Spleen (tissue), 11 donors: ENCODE measurements at regions not wholly inside any gene's neighbourhood (a gene's known extent, or its start where the extent isn't known, plus 50 kb on each side); places are given as distances from the start of the nearest gene placed in this dataset.

Experiments
- DNase-seq: peaks from one replicate; pipeline ENCODE4 v3.0.0-alpha.2; 2020
- H3K27ac ChIP-seq, 8 donors: fragments of 200-600 bp; sonication (generic) in 7 of 8; 1 replicate in 4 of 8; 2 replicates in 4 of 8; pipeline versions ENCODE4 v1.5.0 to v1.8.0; 2016 to 2021; ENCODE audit warnings: inconsistent platforms in 4 of 8, mild to moderate bottlenecking in 4 of 8, moderate library complexity in 1 of 8
- H3K27me3 ChIP-seq, 7 donors: fragments of 200-600 bp; sonication (generic) in 6 of 7; replicated peaks in 1 of 7; 1 replicate in 4 of 7; 2 replicates in 3 of 7; pipeline versions ENCODE4 v1.5.0 to v1.8.0; 2016 to 2021; ENCODE audit warnings: inconsistent platforms in 3 of 7, mild to moderate bottlenecking in 1 of 7
- H3K36me3 ChIP-seq, 6 donors: fragments of 200-600 bp; sonication (generic) in 5 of 6; 1 replicate in 4 of 6; 2 replicates in 2 of 6; pipeline versions ENCODE4 v1.5.0 to v1.8.0; 2016 to 2021; ENCODE audit warnings: inconsistent platforms in 2 of 6
- H3K4me1 ChIP-seq, 6 donors: fragments of 200-600 bp; sonication (generic) in 5 of 6; 1 replicate in 3 of 6; 2 replicates in 3 of 6; pipeline versions ENCODE4 v1.5.0 to v1.8.0; 2016 to 2021; ENCODE audit warnings: inconsistent platforms in 3 of 6
- H3K4me3 ChIP-seq, 8 donors: fragments of 200-600 bp; sonication (generic) in 7 of 8; 1 replicate in 4 of 8; 2 replicates in 4 of 8; pipeline versions ENCODE4 v1.5.0 to v1.8.0; 2016 to 2021; ENCODE audit warnings: inconsistent platforms in 4 of 8, mild to moderate bottlenecking in 4 of 8, moderate library complexity in 2 of 8
- H3K9me3 ChIP-seq, 8 donors: fragments of 200-600 bp; sonication (generic) in 7 of 8; 1 replicate in 4 of 8; 2 replicates in 4 of 8; pipeline versions ENCODE4 v1.5.0 to v1.8.0; 2016 to 2021; ENCODE audit warnings: inconsistent platforms in 4 of 8
- POLR2A ChIP-seq, 3 donors: fragments of 450-650 bp; IDR thresholded peaks; one replicate each; pipeline ENCODE4 v1.5.1; 2017; ENCODE audit warnings: antibody characterized with exemption in 3 of 3, mild to moderate bottlenecking in 1 of 3
- POLR2AphosphoS5 ChIP-seq, 3 donors: sonication (generic); formaldehyde crosslinking; IDR thresholded peaks; one replicate each; pipeline ENCODE4 v1.5.1; 2017; ENCODE audit warnings: antibody characterized with exemption in 3 of 3
- WGBS, 5 donors: extraction: QIAGEN DNeasy Blood & Tissue Kit in 3 of 5; methylation state at CpG; one replicate each; pipeline versions ENCODE4 v1.1.5 to v1.1.7; 2013 to 2018; 5-methylcytosine and 5-hydroxymethylcytosine counted together
- intact Hi-C: fragments of 100-400 bp; cut with DNase I; formaldehyde crosslinking; loops from one replicate; pipeline ENCODE4 v1.15.0; 2023; ENCODE audit warnings: low total_unique reads
- TF ChIP-seq, protein P1 (sequence below), 11 experiments: fragments of 200-600 bp in 7 of 11; fragments of 450-650 bp in 4 of 11; sonication (generic) in 4 of 11; IDR thresholded peaks in 8 of 11; conservative IDR thresholded peaks in 3 of 11; 1 replicate in 7 of 11; 2 replicates in 4 of 11; pipeline versions ENCODE4 v1.4.0 to v1.8.0; 2016 to 2021; ENCODE audit warnings: antibody characterized with exemption in 11 of 11, inconsistent platforms in 4 of 11, mild to moderate bottlenecking in 1 of 11
- donor health status: healthy with polysubstance abuse.
- donor health status: DM: no; HTN: no; CAD: no; lungs with moderate emphysema.
- donor health status: DM: no; HTN: no; CAD: no.
- donor health status: Bipolar disorder and iron deficiency.
- donor health status: healthy.
- donor health status: DM: no; HTN: no; CAD: no.
- donor health status: DM: yes; HTN: yes; CAD: no.

DNA sequence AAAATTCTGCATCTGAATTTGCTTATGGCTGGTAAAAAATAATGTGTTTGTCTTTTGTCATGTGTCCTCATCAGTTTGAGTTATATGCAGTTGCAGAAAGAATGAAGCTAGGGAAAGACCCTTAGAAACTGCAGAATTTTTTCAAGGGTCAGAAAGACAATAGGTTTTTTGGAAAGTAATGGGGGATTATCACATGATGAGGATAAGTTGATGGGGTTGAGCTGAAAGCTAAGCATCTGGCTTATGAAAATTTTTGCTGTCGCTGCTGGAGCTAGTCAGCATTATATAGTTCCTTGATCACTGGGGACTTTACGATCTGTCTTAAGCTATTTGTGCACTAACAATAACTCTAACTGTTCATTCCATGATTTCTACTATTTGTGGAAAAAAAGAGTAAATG is 331.7 kb downstream of the PPARGC1A start:
- WGBS, 5 donors = 74 to 88% (median 75%) methylated on average over 2 of the region's 2 CpGs
- Histone ChIP-seq H3K36me3 (no peaks in the 10 kb centered on the region), H3K27me3 (no peaks in the 10 kb centered on the region), H3K4me3 (no peak overlapping the region), H3K9me3 (peaks cover 0 to 27% (median 24%) of the 10 kb centered on the region in 8 donors), H3K27ac (no peak overlapping the region), H3K4me1 (no peaks in the 10 kb centered on the region)
- TF ChIP-seq POLR2AphosphoS5 (IDR thresholded peaks at IDR 0.05) (no peak), POLR2A (IDR thresholded peaks at IDR 0.05) (no peak)
- TF ChIP-seq, protein P1, sequence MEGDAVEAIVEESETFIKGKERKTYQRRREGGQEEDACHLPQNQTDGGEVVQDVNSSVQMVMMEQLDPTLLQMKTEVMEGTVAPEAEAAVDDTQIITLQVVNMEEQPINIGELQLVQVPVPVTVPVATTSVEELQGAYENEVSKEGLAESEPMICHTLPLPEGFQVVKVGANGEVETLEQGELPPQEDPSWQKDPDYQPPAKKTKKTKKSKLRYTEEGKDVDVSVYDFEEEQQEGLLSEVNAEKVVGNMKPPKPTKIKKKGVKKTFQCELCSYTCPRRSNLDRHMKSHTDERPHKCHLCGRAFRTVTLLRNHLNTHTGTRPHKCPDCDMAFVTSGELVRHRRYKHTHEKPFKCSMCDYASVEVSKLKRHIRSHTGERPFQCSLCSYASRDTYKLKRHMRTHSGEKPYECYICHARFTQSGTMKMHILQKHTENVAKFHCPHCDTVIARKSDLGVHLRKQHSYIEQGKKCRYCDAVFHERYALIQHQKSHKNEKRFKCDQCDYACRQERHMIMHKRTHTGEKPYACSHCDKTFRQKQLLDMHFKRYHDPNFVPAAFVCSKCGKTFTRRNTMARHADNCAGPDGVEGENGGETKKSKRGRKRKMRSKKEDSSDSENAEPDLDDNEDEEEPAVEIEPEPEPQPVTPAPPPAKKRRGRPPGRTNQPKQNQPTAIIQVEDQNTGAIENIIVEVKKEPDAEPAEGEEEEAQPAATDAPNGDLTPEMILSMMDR (IDR thresholded peaks at IDR 0.05 in 8 of 11, conservative IDR thresholded peaks at IDR 0.05 in 3 of 11) = no peak
- intact Hi-C loops = no loop called here
- no peak for DNase-seq

DNA sequence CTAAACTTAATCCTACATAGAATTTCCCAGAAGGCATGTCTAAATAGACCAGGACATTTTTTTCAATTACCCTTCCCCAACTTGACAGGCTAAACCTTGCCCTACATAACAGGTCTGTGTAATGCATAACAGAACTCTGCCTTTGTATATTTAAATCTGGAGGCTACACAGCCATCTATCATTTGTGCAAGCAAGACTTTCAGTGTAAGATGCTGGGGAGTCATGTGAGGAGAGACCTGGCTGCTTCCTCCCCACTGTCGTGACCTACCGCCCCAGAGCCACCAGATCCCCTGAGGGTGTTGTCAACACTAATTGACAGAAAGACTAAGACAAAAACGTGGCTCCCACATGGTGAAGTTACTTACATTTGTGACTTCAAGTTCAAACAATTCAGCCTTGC is 342.2 kb downstream of the PPARGC1A start:
- intact Hi-C loops = no loop called here
- no peaks in the 10 kb centered on the region for H3K4me1 ChIP-seq
- no peak for DNase-seq
- no peaks in the 10 kb centered on the region for H3K36me3 ChIP-seq
- H3K27ac ChIP-seq = no peak overlapping the region
- 55 to 62% (median 59%) methylated on average over 3 of the region's 3 CpGs for WGBS, 5 donors
- TF ChIP-seq, protein P1 (IDR thresholded peaks at IDR 0.05 in 8 of 11, conservative IDR thresholded peaks at IDR 0.05 in 3 of 11) = no peak
- TF ChIP-seq POLR2AphosphoS5 (IDR thresholded peaks at IDR 0.05) (no peak), POLR2A (IDR thresholded peaks at IDR 0.05) (no peak)
- H3K27me3 ChIP-seq = no peaks in the 10 kb centered on the region
- peaks cover 0 to 8% (median 4%) of the 10 kb centered on the region in 8 donors for H3K9me3 ChIP-seq
- H3K4me3 ChIP-seq = no peak overlapping the region

DNA sequence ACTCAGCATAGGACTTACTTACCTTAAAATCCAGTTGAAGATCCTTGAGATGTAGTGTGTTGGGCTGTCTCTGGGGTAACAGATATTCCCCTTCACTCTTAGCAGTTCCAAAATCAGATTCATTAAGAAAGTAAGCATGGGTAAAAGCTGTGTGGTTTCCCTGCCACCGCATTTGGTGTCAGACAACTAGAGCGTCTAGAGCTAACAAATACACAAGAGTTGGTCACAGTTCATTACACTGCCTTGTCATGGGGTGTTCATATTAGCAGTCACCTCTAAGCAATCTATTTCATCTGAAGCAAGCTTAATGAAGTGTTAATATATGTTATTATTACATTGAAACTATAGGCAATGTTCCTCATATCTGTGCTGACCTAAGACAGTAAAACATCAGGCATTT is 342.8 kb downstream of the PPARGC1A start:
- intact Hi-C loops = no loop called here
- H3K27ac ChIP-seq = no peak overlapping the region
- H3K9me3 ChIP-seq = peaks cover 0 to 6% (median under 1%) of the 10 kb centered on the region in 8 donors
- H3K4me3 ChIP-seq = no peak overlapping the region
- 88 to 94% (median 90%) methylated on average over 2 of the region's 2 CpGs for WGBS, 5 donors
- no peak for TF ChIP-seq POLR2A (IDR thresholded peaks at IDR 0.05)
- TF ChIP-seq, protein P1 (IDR thresholded peaks at IDR 0.05 in 8 of 11, conservative IDR thresholded peaks at IDR 0.05 in 3 of 11) = no peak
- no peak for TF ChIP-seq POLR2AphosphoS5 (IDR thresholded peaks at IDR 0.05)
- no peaks in the 10 kb centered on the region for H3K27me3 ChIP-seq
- H3K36me3 ChIP-seq = no peaks in the 10 kb centered on the region
- no peaks in the 10 kb centered on the region for H3K4me1 ChIP-seq
- no peak for DNase-seq

DNA sequence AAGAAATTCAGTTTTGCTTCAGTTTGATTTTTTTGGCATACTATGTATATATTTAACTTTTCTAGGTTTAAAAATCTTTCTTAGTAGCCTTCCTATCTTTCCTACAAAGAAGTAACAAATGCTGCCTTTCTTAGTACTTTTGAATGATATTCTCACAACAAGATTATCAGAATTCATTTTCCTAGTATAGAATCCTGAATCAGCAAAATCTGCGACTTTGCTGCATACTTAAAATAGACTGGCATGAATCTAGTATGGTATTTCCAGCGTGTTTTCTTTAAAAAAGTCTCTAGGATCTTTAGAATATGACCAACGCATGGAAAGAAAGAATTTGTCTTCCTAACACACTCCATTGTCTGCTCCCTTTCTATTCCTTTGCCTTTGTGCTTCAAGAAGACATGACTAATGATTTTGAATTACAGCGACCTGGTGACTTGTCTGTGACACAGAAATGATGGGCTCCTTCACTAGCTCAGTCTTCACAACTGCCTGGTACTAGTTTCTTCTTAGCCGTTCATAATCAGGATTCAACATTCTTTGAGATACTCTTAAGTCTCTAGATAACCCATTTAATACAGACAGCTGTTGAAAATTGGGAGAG is 349.8 kb downstream of the PPARGC1A start:
- Histone ChIP-seq H3K36me3 (no peaks in the 10 kb centered on the region), H3K4me3 (no peak overlapping the region), H3K4me1 (no peaks in the 10 kb centered on the region), H3K27me3 (no peaks in the 10 kb centered on the region), H3K9me3 (peaks cover 0 to 43% (median 25%) of the 10 kb centered on the region in 8 donors), H3K27ac (no peak overlapping the region)
- WGBS, 5 donors = 56 to 74% (median 64%) methylated on average over 5 of the region's 5 CpGs
- intact Hi-C loops = no loop called here
- DNase-seq = no peak
- TF ChIP-seq POLR2A (IDR thresholded peaks at IDR 0.05) (no peak), POLR2AphosphoS5 (IDR thresholded peaks at IDR 0.05) (no peak)
- TF ChIP-seq, protein P1 (IDR thresholded peaks at IDR 0.05 in 8 of 11, conservative IDR thresholded peaks at IDR 0.05 in 3 of 11) = no peak
